ENCODE measurements at regions not wholly inside any gene's neighbourhood (a gene's known extent, or its start where the extent isn't known, plus 50 kb on each side); places are given as distances from the start of the nearest gene placed in this dataset.

DNA sequence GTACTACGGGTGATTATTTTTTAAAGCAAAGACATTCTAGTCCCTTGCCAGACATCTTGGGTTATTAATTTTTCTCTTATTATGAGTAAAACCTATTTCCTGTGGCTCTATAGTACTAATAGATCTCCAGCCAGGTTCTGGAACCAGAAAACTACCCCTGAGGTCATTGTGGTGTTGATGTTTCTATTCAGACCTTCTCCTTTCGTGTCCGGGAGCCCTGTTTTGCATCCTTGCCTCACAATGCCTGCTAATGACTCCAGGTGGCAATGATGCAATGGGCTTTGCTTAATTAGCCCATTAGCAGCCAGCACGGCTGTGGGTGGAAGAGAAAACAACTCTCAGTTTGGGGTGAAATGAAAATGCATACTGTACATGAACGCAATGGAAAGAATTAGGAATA is 62.9 kb upstream of the ARG1 start:
- DNase-seq (ENCODE audit: low read depth) = no peak

GRCh38 chr6:131510591-131510990 is 62.4 kb upstream of the ARG1 start:
- DNase-seq (ENCODE audit: low read depth) = no peak

DNA sequence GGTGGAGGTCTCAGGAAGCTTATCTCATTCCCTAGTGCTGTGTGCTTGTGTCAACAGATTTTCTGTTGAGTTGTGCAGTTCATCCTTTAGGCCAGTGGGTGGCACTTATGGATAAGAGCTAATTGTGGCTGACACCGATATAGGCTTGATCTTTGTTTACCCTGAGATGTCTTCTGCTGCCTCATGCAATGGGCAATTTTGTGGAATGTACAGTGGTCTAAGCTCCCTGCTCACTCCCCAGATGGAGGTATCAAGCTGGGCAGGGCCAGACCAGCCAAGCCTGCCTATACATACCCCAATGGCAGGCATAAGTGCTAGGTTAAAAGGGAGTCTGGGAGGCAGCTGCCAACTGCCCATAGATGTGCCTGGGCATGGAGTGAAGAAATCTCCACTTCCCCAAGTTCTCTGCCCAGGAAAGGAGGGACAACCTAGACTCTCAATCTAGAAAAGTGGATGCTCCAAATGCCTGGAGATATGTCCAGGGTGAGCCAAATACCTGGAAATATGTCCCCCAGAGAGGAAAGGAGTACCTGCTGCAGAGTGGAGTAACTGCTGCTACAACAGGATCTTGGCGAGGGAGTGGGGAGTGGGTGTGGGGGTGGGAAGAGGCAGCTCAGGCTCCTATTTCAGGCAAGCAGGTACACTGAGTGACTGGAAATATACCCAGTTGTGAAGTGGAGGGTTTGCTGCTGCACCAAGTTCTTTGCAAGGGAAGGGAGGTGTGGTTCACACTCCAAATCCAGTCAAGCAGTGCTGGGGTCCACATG is 53.2 kb upstream of the ARG1 start:
- DNase-seq (ENCODE audit: low read depth) = no peak

All from activated T-helper 1 cell treated with Interleukin-2 at 50 U/mL for 16 hours (primary cell).